ENCODE measurements at regions not wholly inside any gene's neighbourhood (a gene's known extent, or its start where the extent isn't known, plus 50 kb on each side); places are given as distances from the start of the nearest gene placed in this dataset.

- Mint-ChIP-seq H3K4me3 (ENCODE audit: unreplicated experiment) (no peak overlapping the region), H3K4me1 (ENCODE audit: unreplicated experiment) (no peaks in the 10 kb centered on the region), H3K27ac (ENCODE audit: unreplicated experiment) (no peak overlapping the region), H3K9me3 (ENCODE audit: unreplicated experiment) (no peaks in the 10 kb centered on the region), H3K27me3 (ENCODE audit: unreplicated experiment) (peaks cover 65% of the 10 kb centered on the region), H3K36me3 (ENCODE audit: unreplicated experiment) (no peaks in the 10 kb centered on the region)
- no peak for DNase-seq (ENCODE audit: extremely low spot score, unreplicated experiment)
- TF ChIP-seq CTCF (IDR thresholded peaks at IDR 0.05): no peak
These were observed 214.2 kb upstream of the PROK2 start for GRCh38 chr3:71998995-71999673.

- H3K27me3 Mint-ChIP-seq (ENCODE audit: unreplicated experiment): peaks cover 48% of the 10 kb centered on the region
- DNase-seq (ENCODE audit: extremely low spot score, unreplicated experiment): no peak
- no peak overlapping the region for H3K4me3 Mint-ChIP-seq (ENCODE audit: unreplicated experiment)
- no peaks in the 10 kb centered on the region for H3K36me3 Mint-ChIP-seq (ENCODE audit: unreplicated experiment)
- H3K4me1 Mint-ChIP-seq (ENCODE audit: unreplicated experiment): no peaks in the 10 kb centered on the region
- no peak for TF ChIP-seq CTCF (IDR thresholded peaks at IDR 0.05)
- no peak overlapping the region for H3K27ac Mint-ChIP-seq (ENCODE audit: unreplicated experiment)
- no peaks in the 10 kb centered on the region for H3K9me3 Mint-ChIP-seq (ENCODE audit: unreplicated experiment)
These were observed 212.2 kb upstream of the PROK2 start for GRCh38 chr3:71997066-71997653.

- no peak overlapping the region for H3K4me3 Mint-ChIP-seq (ENCODE audit: unreplicated experiment)
- peaks cover 40% of the 10 kb centered on the region for H3K27me3 Mint-ChIP-seq (ENCODE audit: unreplicated experiment)
- no peak for TF ChIP-seq CTCF (IDR thresholded peaks at IDR 0.05)
- H3K4me1 Mint-ChIP-seq (ENCODE audit: unreplicated experiment): no peaks in the 10 kb centered on the region
- peaks cover 4% of the 10 kb centered on the region for H3K9me3 Mint-ChIP-seq (ENCODE audit: unreplicated experiment)
- H3K27ac Mint-ChIP-seq (ENCODE audit: unreplicated experiment): no peak overlapping the region
- no peak for DNase-seq (ENCODE audit: extremely low spot score, unreplicated experiment)
- H3K36me3 Mint-ChIP-seq (ENCODE audit: unreplicated experiment): no peaks in the 10 kb centered on the region
These were observed 210.0 kb upstream of the PROK2 start for GRCh38 chr3:71994906-71995305.

GRCh38 chr3:71994203-71994602 lies 209.3 kb upstream of the PROK2 start:
- Mint-ChIP-seq H3K36me3 (ENCODE audit: unreplicated experiment) (no peaks in the 10 kb centered on the region), H3K9me3 (ENCODE audit: unreplicated experiment) (peaks cover 4% of the 10 kb centered on the region), H3K27me3 (ENCODE audit: unreplicated experiment) (peaks cover 40% of the 10 kb centered on the region), H3K4me1 (ENCODE audit: unreplicated experiment) (no peaks in the 10 kb centered on the region), H3K4me3 (ENCODE audit: unreplicated experiment) (no peak overlapping the region), H3K27ac (ENCODE audit: unreplicated experiment) (no peak overlapping the region)
- no peak for DNase-seq (ENCODE audit: extremely low spot score, unreplicated experiment)
- no peak for TF ChIP-seq CTCF (IDR thresholded peaks at IDR 0.05)

- H3K27me3 Mint-ChIP-seq (ENCODE audit: unreplicated experiment): peaks cover 23% of the 10 kb centered on the region
- no peaks in the 10 kb centered on the region for H3K36me3 Mint-ChIP-seq (ENCODE audit: unreplicated experiment)
- DNase-seq (ENCODE audit: extremely low spot score, unreplicated experiment): no peak
- H3K4me3 Mint-ChIP-seq (ENCODE audit: unreplicated experiment): no peak overlapping the region
- H3K9me3 Mint-ChIP-seq (ENCODE audit: unreplicated experiment): peaks cover 4% of the 10 kb centered on the region
- H3K27ac Mint-ChIP-seq (ENCODE audit: unreplicated experiment): no peak overlapping the region
- TF ChIP-seq CTCF (IDR thresholded peaks at IDR 0.05): no peak
- H3K4me1 Mint-ChIP-seq (ENCODE audit: unreplicated experiment): no peaks in the 10 kb centered on the region
These were observed 206.7 kb upstream of the PROK2 start for GRCh38 chr3:71991681-71992080.

Data from osteocyte (in vitro differentiated cells).